SKM-1 (cell line): ENCODE measurements at regions not wholly inside any gene's neighbourhood (a gene's known extent, or its start where the extent isn't known, plus 50 kb on each side); places are given as distances from the start of the nearest gene placed in this dataset.

Source experiments
- DNase-seq: peaks from one replicate; lab custom pipeline; 2025; ENCODE audit not compliant: unreplicated experiment; lab: John Stamatoyannopoulos, UW

- DNase-seq: no peak
Measured at GRCh38 chr1:229817936-229818335, 191.9 kb downstream of the URB2 start.

DNA sequence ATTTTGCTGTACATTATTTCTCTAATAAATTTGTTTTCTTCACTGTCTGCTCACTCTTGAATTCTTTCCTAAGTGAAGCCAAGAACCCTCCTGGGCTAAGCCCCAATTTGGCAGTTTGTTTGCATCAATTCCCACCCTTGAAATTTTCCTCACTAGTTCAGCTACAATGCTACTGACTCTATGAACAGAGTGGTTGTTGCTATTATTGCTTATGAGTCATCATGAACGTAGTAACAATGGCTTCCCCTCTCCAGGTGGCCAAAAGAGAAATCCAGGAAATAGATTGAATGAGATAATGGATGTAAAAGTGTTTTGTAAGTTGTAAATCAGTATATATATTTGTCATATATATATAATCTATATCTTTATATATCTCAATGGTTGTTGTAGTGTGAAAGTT lies 193.0 kb downstream of the URB2 start:
- DNase-seq: no peak

- DNase-seq: no peak
Measured at GRCh38 chr1:229822026-229822425, 196.0 kb downstream of the URB2 start.

GRCh38 chr1:229825042-229825441 lies 199.0 kb downstream of the URB2 start:
- DNase-seq: no peak

DNA sequence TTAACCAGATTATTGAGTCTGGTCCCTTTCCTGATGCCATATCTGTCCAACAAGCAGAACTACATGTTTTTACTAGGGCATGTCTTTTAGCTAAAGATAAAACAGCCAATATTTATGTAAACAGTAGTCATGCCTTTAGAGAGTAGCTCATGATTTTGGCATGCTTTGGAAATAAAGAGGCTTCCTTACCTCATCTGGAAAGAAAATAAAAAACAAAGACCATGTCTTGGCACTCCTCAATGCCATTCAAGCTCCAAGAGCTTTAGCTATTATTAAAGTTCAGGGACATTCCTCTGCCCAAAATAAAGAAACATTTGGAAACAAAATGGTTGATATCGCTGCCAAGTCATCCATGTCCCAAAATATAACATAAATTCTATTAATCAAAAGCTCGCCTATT lies 202.4 kb downstream of the URB2 start:
- no peak for DNase-seq

DNA sequence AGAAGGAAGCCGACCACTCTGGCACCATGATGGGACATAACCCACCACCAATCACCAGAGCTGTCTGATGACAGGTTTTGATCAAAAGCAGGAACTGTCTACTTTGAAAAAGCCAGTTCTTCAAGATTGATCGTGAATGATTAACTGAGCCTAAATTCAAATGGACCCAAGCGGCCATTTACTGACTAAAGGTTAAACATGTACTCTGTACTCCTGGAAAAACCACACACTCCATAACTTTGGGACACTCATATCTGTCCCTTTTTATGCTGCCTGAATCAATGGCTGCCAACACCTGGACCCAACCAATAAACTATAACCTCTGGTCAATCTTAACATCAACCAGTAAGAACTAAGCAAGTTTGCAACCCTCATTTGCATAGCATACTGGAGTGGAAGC lies 206.6 kb downstream of the URB2 start:
- no peak for DNase-seq

- no peak for DNase-seq
Measured at GRCh38 chr1:229834230-229834629, 208.2 kb downstream of the URB2 start.

DNA sequence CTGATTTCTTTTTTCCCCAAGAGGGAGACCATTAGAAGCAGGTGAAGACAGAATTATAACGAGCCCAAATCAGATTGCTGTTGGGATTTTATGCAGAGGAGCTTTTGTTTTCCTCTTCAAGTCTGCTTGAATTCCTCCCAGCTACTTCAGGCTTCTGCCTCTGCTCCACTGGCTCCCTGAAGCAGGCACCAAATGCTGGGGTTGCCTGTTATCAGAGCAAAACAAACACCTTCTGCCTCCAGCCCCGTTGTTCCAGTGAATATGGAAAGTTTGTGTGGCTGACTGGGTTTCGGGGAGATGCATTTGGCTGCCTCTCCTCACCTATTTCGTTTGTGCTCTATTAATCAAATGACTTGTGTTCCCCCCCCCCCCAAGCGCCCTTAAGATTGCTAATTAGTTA lies 209.2 kb downstream of the URB2 start:
- no peak for DNase-seq

- DNase-seq: no peak
Measured at GRCh38 chr1:229836324-229836723, 210.3 kb downstream of the URB2 start.

GRCh38 chr1:229838204-229838603 lies 212.2 kb downstream of the URB2 start:
- no peak for DNase-seq

DNA sequence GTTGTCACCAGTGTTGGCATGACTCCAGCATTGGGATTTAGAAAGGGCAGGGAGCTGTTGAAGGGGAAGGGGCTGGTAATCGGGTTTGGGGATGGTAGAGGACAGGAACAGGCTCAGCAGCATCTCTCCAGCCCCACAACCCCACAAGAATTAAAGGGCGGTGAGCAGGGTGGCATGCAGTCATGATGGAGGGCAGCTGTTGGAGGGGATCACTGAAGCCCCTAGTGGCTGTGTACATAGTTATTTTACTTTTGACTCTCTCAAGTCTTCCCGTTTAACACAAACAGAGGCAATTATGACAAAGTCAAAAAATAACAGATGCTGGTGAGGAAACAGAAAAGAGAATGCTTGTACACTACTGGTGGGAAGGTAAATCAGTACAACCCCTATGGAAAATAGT lies 213.8 kb downstream of the URB2 start:
- DNase-seq: no peak

DNA sequence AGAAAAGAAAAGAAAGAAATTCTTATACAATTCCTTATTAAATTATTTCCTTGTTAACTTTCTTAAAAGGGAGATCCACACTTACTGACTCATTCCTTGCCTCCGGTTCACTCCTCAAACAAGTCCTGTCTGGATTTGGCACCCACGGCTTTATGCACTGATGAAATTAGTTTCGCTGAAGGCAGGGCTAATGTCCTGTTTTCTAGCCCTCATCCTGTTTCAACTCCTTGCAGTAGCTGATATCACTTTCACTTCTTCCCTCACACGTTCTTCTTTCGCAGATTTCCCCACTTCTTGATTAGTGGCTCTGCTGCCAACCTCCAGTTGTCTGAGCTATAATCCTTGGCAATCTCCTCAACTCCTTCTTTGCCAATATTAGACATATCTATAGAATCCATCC lies 215.2 kb downstream of the URB2 start:
- no peak for DNase-seq

- DNase-seq: no peak
Measured at GRCh38 chr1:229842302-229843255, 216.5 kb downstream of the URB2 start.

DNA sequence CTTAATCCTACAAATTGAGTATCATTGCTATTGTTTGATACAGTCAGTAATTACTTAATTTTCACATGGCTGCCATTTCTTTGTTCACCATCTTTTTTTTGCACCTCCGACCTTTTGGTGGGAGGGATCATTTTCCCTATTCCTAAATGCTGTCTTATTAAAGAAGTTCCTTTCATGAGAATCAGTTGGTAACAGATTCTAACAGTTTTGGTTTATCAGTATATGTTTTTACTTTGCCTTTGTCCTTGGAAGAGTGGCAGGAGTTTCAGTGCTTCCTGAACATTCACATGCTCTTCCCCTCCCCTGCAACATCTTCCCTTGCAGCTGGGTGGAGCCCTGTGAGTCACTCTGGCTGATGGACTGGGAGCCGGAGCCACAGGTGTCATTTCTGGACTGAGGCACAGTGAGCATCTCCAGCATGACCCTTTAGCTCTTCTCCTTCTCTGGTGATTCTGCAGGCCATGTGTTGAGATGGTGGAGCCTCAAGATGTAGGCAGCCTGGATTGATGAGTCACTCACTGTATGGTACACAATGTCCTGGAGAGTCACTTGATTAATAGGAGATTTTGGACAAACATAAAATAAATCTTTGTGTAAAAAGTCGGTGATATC lies 217.7 kb downstream of the URB2 start:
- no peak for DNase-seq

GRCh38 chr1:229844675-229845074 lies 218.6 kb downstream of the URB2 start:
- DNase-seq: no peak

DNA sequence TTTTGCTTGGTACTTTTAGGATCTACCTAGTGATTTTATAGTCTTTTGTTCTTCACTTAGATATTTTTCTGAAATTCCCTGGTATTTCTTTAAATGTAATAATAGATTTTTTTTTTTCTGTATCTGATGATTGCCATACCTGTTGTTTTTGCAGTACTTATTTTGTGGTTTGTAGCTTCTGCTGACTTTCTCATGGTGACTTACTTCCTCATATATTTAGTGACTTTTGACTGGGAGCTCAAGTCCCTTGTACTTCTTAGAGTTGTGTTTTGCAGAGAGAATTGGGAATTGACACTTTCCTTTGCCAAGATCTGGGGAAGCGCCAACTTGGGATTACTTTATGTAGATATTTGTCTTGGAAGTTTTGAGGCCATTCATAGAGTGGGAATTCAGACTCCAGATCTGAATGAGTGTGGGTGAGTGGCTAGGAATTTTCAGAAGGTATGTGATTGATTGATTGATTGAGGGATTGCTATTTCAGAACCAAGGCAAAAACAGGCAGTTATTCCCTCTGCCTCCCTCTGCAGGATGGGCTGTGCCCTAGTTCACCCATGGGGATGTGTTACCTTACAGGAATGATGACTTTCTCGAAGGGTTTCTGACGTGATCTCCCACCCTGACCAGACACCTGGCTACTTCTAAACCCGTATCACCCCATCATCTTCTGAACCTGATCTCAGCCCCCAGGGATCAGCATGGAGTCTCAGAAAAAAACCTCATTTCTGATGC lies 219.5 kb downstream of the URB2 start:
- no peak for DNase-seq

DNA sequence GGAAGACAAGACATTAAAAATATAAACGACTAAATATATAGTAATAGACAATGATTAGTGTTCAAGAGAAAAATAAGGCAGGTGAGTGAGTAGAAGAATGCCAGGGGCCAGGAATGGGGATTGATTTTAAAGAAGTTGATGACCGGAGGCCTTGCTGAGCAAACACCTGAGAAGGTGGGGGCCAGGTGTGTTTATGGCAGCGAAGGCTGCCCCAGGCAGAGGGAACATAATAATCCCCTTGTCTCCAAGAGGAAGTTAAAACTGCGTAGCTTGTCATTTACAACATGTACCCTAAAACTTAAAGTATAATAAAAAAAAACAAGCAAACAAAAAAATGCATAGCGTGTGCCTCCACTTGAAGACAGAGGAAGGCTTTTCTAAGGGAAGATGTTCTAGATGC lies 220.3 kb downstream of the URB2 start:
- DNase-seq: no peak

DNA sequence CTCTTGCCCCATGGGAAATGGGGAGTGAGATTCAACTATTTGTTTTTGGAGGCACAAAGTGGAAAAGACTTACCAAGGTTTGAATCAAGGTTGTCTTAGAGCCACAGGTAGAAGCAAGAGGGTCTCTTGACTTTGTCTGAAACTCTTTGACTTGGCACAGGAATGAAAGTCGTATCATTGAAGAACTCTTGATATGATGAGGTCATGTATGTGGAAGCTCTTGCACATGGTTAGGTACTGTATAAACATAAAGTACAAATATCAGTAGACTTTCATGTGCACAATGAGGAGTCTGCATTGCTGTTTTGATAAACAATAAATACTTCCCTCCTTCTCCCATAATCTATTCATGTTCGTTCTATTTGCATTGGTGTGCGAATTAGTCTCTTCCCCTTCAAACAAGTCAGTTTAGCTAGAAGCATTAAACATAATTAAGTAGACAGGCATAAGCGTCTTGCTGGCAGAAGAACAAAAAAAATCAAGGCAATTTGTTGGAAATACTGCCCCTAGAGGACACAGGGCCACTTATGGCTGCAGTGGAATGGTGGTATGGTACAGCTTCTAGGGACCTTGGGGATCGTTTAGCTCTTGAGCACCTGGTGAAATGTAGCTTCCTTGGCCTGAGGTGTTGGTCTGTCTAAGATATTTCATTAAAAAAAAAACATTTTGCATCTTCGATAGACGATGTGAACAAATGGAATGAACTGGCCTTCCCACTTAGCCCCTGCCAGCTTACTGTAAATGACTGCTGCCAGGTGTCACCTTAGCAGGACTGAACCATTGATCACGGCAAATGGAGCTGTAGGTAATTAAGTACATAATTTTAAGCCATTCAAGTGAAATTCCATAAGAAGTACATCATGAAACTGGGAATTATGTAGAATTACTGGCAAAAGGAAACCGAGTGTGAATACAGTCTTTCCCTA lies 218.0 kb upstream of the GALNT2 start:
- DNase-seq: peak; percentile 21

DNA sequence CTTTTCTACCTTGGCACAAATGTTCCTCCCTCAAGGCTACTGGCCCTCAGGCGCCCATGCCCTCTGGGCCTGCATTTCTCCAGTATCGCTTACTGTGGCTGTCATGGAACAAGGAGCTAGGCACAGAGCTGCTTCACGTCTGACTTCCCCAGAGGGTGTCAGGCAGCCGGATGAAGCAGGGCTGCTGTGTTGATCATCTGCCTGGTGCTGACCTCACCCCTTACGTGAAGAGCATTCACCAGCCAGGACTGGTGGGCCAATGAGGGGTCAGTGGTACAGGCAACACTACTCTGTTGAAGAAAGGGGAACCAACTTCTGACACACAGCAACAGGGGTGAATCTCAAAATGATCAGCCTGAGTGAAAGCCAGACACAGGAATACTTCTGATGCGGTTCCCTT lies 215.5 kb upstream of the GALNT2 start:
- DNase-seq: no peak

DNA sequence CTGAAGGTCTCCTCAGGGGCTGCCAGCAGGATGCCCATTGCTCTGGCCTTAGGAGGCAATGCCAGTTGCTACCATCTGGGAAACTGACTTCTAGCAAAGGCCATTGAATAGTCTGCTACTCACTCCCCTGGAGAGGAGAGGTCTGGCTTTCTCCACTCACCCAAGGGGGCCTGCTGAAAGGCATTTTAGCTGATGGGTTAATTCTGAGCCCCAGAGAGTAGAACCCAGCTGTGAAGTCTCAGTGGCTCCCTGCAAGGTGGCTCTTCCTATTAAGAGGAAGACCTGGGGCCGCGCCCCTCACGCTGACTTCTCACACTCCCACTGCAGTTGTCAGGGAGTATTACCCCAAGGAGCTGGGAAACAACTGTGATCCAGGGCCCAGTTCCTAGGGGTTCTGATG lies 213.3 kb upstream of the GALNT2 start:
- no peak for DNase-seq

GRCh38 chr1:229854620-229855019 lies 212.4 kb upstream of the GALNT2 start:
- no peak for DNase-seq
